Astrocyte (in vitro differentiated cells and primary cell): ENCODE measurements at regions not wholly inside any gene's neighbourhood (a gene's known extent, or its start where the extent isn't known, plus 50 kb on each side); places are given as distances from the start of the nearest gene placed in this dataset.

ENCODE experiments used
- EZH2 ChIP-seq: IDR thresholded peaks from 2 replicates; pipeline ENCODE4 v1.6.1; 2012; ENCODE audit warnings: mild to moderate bottlenecking, low read length, inconsistent platforms; ENCODE audit not compliant: insufficient read depth
- TF ChIP-seq, protein P1 (sequence below): IDR thresholded peaks from 2 replicates; pipeline ENCODE4 v1.5.1; 2011; ENCODE audit warnings: low read depth, mild to moderate bottlenecking, inconsistent platforms, low read length, moderate library complexity; ENCODE audit not compliant: insufficient read depth

DNA sequence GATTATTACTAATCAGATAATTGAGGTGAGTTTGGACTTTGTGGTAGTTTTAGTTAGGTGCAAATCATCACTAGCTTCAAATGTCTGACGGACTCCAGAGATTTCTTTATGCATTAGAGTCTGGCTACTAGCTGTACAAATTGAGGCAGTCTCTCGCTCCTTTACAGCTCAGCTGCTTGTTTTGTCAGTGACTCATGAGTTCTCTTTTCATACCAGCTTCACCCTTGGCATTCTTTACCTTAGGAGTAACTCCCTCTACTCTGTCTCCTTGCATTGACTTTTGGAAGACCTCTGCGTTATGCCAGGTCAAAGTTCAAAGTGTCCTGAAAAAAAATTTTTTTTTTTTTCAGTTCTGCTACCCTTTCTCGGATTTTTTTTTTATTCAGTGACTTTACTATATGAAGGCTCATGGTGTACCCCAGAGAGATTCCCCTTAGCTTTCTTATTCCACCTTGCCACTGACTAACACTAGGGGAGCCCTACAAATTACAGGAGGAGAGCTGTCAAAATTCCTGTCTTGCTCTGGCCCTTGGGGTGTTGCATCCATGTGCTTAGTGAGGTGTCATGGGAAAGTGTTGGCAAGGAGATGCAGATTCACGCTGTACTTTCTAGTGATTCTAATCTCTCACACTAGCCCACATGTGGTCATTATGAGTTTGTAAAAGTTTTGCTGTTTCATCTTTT, 576.6 kb downstream of the ADGRL2 start:
- TF ChIP-seq, protein P1, sequence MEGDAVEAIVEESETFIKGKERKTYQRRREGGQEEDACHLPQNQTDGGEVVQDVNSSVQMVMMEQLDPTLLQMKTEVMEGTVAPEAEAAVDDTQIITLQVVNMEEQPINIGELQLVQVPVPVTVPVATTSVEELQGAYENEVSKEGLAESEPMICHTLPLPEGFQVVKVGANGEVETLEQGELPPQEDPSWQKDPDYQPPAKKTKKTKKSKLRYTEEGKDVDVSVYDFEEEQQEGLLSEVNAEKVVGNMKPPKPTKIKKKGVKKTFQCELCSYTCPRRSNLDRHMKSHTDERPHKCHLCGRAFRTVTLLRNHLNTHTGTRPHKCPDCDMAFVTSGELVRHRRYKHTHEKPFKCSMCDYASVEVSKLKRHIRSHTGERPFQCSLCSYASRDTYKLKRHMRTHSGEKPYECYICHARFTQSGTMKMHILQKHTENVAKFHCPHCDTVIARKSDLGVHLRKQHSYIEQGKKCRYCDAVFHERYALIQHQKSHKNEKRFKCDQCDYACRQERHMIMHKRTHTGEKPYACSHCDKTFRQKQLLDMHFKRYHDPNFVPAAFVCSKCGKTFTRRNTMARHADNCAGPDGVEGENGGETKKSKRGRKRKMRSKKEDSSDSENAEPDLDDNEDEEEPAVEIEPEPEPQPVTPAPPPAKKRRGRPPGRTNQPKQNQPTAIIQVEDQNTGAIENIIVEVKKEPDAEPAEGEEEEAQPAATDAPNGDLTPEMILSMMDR, result no peak
- TF ChIP-seq EZH2, result no peak
